MCF 10A (cell line): ENCODE measurements at regions not wholly inside any gene's neighbourhood (a gene's known extent, or its start where the extent isn't known, plus 50 kb on each side); places are given as distances from the start of the nearest gene placed in this dataset.
"Not testable (repeated sequence)": the region's sequence is repeated elsewhere in the genome, so short reads cannot be mapped to it uniquely, and the experiment has no call there.

Source experiments
- BruUV-seq: library from RNA; stranded (reverse); fragments of 400-500 nt; replicated peaks from 2 replicates; lab custom pipeline; 2021; lab: Mats Ljungman, UMichigan
- CTCF ChIA-PET: fragments of 300-600 bp; sonication (Branson Sonifier 250); formaldehyde crosslinking; extraction: SDS; loops from one replicate; lab custom pipeline; 2021; ENCODE audit warnings: antibody characterized with exemption, inconsistent platforms; lab: Yijun Ruan, JAX
- POLR2A ChIA-PET: fragments of 300-600, 350-650 bp; sonication (Branson Sonifier 250); formaldehyde crosslinking; extraction: SDS; loops from one replicate; lab custom pipeline; 2020; ENCODE audit warnings: antibody characterized with exemption, inconsistent platforms; lab: Yijun Ruan, JAX
- DNase-seq: peaks from one replicate; pipeline ENCODE4 v3.0.0-alpha.2; 2018; ENCODE audit not compliant: unreplicated experiment
- H3K27ac Mint-ChIP-seq: one replicate; pipeline ENCODE4 v1.8.0; 2022; ENCODE audit warnings: mild to moderate bottlenecking, low read depth, mixed read lengths; ENCODE audit not compliant: unreplicated experiment
- H3K27me3 Mint-ChIP-seq: one replicate; pipeline ENCODE4 v1.8.0; 2022; ENCODE audit warnings: mixed read lengths; ENCODE audit not compliant: insufficient read depth, unreplicated experiment
- H3K36me3 Mint-ChIP-seq: one replicate; pipeline ENCODE4 v1.8.0; 2022; ENCODE audit warnings: mild to moderate bottlenecking, moderate library complexity, mixed read lengths; ENCODE audit not compliant: insufficient read depth, unreplicated experiment
- H3K4me1 Mint-ChIP-seq: one replicate; pipeline ENCODE4 v1.8.0; 2022; ENCODE audit warnings: mixed read lengths; ENCODE audit not compliant: insufficient read depth, unreplicated experiment
- H3K4me3 Mint-ChIP-seq: one replicate; pipeline ENCODE4 v1.8.0; 2022; ENCODE audit warnings: mild to moderate bottlenecking, moderate library complexity, mixed read lengths; ENCODE audit not compliant: unreplicated experiment
- H3K9me3 Mint-ChIP-seq: one replicate; pipeline ENCODE4 v1.8.0; 2022; ENCODE audit warnings: mixed read lengths; ENCODE audit not compliant: unreplicated experiment
- CTCF ChIP-seq: fragments of 200-600 bp; IDR thresholded peaks from one replicate; pipeline ENCODE4 v1.8.0; 2022; ENCODE audit warnings: antibody characterized with exemption, mild to moderate bottlenecking; ENCODE audit not compliant: unreplicated experiment
- intact Hi-C: fragments of 100-400 bp; cut with micrococcal nuclease; formaldehyde crosslinking; loops from 2 replicates; pipeline ENCODE4 v1.14.1; 2022

DNA sequence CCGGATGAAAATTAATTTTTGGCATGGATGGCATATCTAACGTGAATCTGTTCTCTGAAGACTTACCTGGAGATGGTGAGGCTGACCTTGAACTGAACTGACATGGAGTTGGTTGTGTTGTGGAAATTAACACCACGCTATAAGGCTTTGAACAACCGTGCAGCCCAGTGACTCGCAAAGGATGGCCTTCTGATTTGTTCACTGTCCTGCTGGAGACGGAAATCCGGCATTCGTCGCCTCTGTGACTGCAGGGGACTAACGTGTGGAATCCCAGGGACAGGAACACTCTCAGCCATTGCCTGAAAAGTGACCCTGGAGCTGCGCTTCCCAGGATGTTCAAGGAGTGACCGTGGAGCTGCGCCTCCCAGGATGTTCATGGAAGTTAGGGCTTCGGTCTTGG lies 100.3 kb downstream of the NPIPB11 start:
- Mint-ChIP-seq H3K27me3 (no peaks in the 10 kb centered on the region), H3K27ac (no peak overlapping the region), H3K4me1 (no peaks in the 10 kb centered on the region), H3K4me3 (no peak overlapping the region), H3K9me3 (no peaks in the 10 kb centered on the region), H3K36me3 (no peaks in the 10 kb centered on the region)
- no TSS peak for BruUV-seq
- ChIA-PET POLR2A (interaction anchor here (0.7 kb wide), 1 partner anchor 10 kb away, joined by 3 read pairs; no protein-coding TSS in a partner anchor), CTCF (no interaction called here)
- DNase-seq = no peak
- TF ChIP-seq CTCF = no peak
- intact Hi-C loops = no loop called here

- BruUV-seq, H3K36me3 Mint-ChIP-seq, H3K27me3 Mint-ChIP-seq, CTCF ChIA-PET, H3K4me3 Mint-ChIP-seq, H3K4me1 Mint-ChIP-seq, intact Hi-C loops, POLR2A ChIA-PET, H3K27ac Mint-ChIP-seq, DNase-seq, H3K9me3 Mint-ChIP-seq: not testable (repeated sequence)
These were observed 101.5 kb downstream of the NPIPB11 start for GRCh38 chr16:29305018-29305417.

- no peaks in the 10 kb centered on the region for H3K9me3 Mint-ChIP-seq
- intact Hi-C loops = no loop called here
- no peak for DNase-seq
- no peaks in the 10 kb centered on the region for H3K4me1 Mint-ChIP-seq
- ChIA-PET POLR2A (no interaction called here), CTCF (no interaction called here)
- no peaks in the 10 kb centered on the region for H3K36me3 Mint-ChIP-seq
- H3K4me3 Mint-ChIP-seq = no peak overlapping the region
- H3K27ac Mint-ChIP-seq = no peak overlapping the region
- no peak for TF ChIP-seq CTCF
- H3K27me3 Mint-ChIP-seq = no peaks in the 10 kb centered on the region
- no TSS peak for BruUV-seq
These were observed 102.3 kb downstream of the NPIPB11 start for GRCh38 chr16:29304251-29304650.

- ChIA-PET POLR2A (no interaction called here), CTCF (no interaction called here)
- Mint-ChIP-seq H3K4me3 (no peak overlapping the region), H3K27me3 (no peaks in the 10 kb centered on the region), H3K4me1 (no peaks in the 10 kb centered on the region), H3K27ac (no peak overlapping the region), H3K9me3 (no peaks in the 10 kb centered on the region), H3K36me3 (no peaks in the 10 kb centered on the region)
- no TSS peak for BruUV-seq
- intact Hi-C loops = no loop called here
- TF ChIP-seq CTCF = no peak
- no peak for DNase-seq
These were observed 103.0 kb downstream of the NPIPB11 start for GRCh38 chr16:29303520-29303919.

DNA sequence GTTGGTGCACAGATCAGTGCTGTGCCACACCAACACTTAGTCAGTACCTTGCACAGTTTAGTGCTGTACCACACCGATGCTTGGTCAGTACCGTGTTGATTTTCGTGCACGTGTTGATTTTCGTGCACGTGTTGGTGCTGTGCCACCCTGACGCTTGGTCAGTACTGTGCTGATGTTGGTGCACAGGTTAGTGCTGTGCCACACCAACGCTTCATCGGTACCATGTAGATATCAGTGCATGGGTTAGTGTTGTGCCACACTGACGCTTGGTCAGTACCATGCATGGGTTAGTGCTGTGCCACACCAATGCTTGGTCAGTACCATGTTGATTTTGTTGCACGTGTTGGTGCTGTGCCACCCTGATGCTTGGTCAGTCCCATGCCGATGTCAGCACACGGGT lies 103.5 kb downstream of the NPIPB11 start:
- Mint-ChIP-seq H3K4me1 (no peaks in the 10 kb centered on the region), H3K4me3 (no peak overlapping the region), H3K27ac (no peak overlapping the region), H3K9me3 (peaks cover 4% of the 10 kb centered on the region), H3K27me3 (no peaks in the 10 kb centered on the region), H3K36me3 (no peaks in the 10 kb centered on the region)
- POLR2A ChIA-PET = no interaction called here
- BruUV-seq = no TSS peak
- intact Hi-C loops = no loop called here
- CTCF ChIA-PET = no interaction called here
- TF ChIP-seq CTCF = no peak
- no peak for DNase-seq

DNA sequence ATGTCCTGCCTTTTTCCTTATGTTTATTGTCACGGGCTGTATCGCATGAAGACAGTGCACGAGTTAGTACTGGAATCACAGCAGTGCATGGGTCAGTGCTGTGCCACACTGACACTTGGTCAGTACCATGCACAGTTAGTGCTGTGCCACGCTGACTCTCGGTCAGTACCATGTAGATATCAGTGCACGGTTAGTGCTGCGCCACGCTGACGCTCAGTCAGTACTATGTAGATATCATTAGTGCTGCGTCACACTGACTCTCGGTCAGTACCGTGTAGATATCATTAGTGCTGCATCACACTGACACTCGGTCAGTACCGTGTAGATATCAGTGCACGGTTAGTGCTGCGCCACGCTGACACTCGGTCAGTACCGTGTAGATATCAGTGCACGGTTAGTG lies 104.1 kb downstream of the NPIPB11 start:
- H3K4me1 Mint-ChIP-seq, H3K36me3 Mint-ChIP-seq, DNase-seq, H3K27ac Mint-ChIP-seq, intact Hi-C loops, H3K27me3 Mint-ChIP-seq, H3K4me3 Mint-ChIP-seq, POLR2A ChIA-PET, BruUV-seq, CTCF ChIA-PET, H3K9me3 Mint-ChIP-seq: not testable (repeated sequence)
